HEK293 (cell line): ENCODE measurements at regions not wholly inside any gene's neighbourhood (a gene's known extent, or its start where the extent isn't known, plus 50 kb on each side); places are given as distances from the start of the nearest gene placed in this dataset.

ENCODE experiments used
- CTCF ChIP-seq: fragments of 450-650 bp; formaldehyde crosslinking; IDR thresholded peaks from 2 replicates; pipeline ENCODE4 v1.5.1; 2016; ENCODE audit warnings: missing biosample characterization, missing genetic modification characterization
- GFI1B ChIP-seq: fragments of 450-650 bp; formaldehyde crosslinking; IDR thresholded peaks from 2 replicates; pipeline ENCODE4 v1.5.1; 2016; ENCODE audit warnings: missing biosample characterization, missing genetic modification characterization
- KLF1 ChIP-seq: fragments of 450-650 bp; formaldehyde crosslinking; IDR thresholded peaks from 2 replicates; pipeline ENCODE4 v1.5.1; 2016; ENCODE audit warnings: missing biosample characterization, missing genetic modification characterization
- YY1 ChIP-seq: fragments of 450-650 bp; formaldehyde crosslinking; IDR thresholded peaks from 2 replicates; pipeline ENCODE4 v1.5.1; 2018; ENCODE audit warnings: missing biosample characterization, missing genetic modification characterization
- ZBTB17 ChIP-seq: fragments of 450-650 bp; formaldehyde crosslinking; IDR thresholded peaks from 2 replicates; pipeline ENCODE4 v1.5.1; 2016; ENCODE audit warnings: missing biosample characterization, missing genetic modification characterization
- ZFP3 ChIP-seq: fragments of 450-650 bp; formaldehyde crosslinking; IDR thresholded peaks from 2 replicates; pipeline ENCODE4 v1.5.1; 2016; ENCODE audit warnings: low read depth, missing biosample characterization, missing genetic modification characterization
- ZNF266 ChIP-seq: fragments of 450-650 bp; formaldehyde crosslinking; IDR thresholded peaks from 2 replicates; pipeline ENCODE4 v1.5.1; 2016; ENCODE audit warnings: missing biosample characterization, missing genetic modification characterization, low read depth
- ZNF324 ChIP-seq: fragments of 450-650 bp; formaldehyde crosslinking; IDR thresholded peaks from 2 replicates; pipeline ENCODE4 v1.5.1; 2016; ENCODE audit warnings: missing biosample characterization, missing genetic modification characterization
- ZNF558 ChIP-seq: fragments of 450-650 bp; formaldehyde crosslinking; IDR thresholded peaks from 2 replicates; pipeline ENCODE4 v1.5.1; 2016; ENCODE audit warnings: missing biosample characterization, missing genetic modification characterization
- TF ChIP-seq, protein P1 (sequence below): fragments of 450-650 bp; formaldehyde crosslinking; IDR thresholded peaks from 2 replicates; pipeline ENCODE4 v1.5.1; 2016; ENCODE audit warnings: missing biosample characterization, missing genetic modification characterization

DNA sequence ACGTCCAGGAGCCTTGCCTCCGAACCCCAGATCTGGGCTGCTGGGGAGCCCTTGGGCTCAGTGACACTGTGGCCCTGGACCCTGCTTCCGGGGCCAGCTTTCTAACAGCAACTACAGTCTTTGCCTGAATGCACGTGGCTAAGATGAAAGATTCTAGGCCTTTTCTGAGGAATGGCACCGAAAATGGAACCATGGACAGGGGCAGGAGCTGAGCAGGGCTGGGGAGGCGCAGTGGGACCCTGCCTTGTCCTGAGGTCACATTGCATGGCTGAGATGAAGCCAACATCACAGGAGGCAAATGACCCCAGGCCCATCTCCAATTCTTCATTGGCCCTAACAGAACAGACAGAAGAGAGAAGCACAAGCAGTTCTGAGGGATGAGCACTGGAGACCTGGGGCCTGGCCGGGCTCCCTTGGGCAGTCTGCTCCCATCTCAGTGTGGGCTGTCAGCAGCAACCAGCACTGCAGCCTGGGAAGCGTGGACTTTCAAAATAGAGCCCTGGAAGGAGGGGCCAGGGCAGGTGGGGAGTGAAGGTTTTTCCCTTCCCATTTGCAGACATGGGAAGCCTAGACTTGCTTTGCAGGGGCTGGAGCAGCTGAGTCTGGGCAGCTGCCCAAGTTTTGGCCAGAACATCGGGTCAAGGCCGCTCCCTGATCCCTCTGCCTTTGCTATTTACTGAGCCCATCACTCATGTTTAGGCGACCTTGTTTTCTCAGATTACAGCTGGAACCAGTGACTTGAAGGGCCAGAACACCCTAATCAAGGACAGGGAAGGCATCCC lies 114.4 kb upstream of the TCERG1L start:
- TF ChIP-seq YY1 (tag by site-specific recombination), result no peak
- TF ChIP-seq KLF1 (tag by site-specific recombination), result no peak
- TF ChIP-seq ZNF558, result no peak
- TF ChIP-seq ZBTB17 (tag by site-specific recombination), result no peak
- TF ChIP-seq ZFP3, result no peak
- TF ChIP-seq GFI1B (tag by site-specific recombination), result no peak
- TF ChIP-seq ZNF324 (tag by site-specific recombination), result no peak
- TF ChIP-seq CTCF (tag by site-specific recombination), result no peak
- no peak for TF ChIP-seq ZNF266 (tag by site-specific recombination)
- TF ChIP-seq, protein P1, sequence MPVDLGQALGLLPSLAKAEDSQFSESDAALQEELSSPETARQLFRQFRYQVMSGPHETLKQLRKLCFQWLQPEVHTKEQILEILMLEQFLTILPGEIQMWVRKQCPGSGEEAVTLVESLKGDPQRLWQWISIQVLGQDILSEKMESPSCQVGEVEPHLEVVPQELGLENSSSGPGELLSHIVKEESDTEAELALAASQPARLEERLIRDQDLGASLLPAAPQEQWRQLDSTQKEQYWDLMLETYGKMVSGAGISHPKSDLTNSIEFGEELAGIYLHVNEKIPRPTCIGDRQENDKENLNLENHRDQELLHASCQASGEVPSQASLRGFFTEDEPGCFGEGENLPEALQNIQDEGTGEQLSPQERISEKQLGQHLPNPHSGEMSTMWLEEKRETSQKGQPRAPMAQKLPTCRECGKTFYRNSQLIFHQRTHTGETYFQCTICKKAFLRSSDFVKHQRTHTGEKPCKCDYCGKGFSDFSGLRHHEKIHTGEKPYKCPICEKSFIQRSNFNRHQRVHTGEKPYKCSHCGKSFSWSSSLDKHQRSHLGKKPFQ, result no peak
